ENCODE measurements at regions not wholly inside any gene's neighbourhood (a gene's known extent, or its start where the extent isn't known, plus 50 kb on each side); places are given as distances from the start of the nearest gene placed in this dataset.

GRCh38 chr1:82177192-82177591, 376.5 kb downstream of the ADGRL2 start:
- H3K27ac ChIP-seq: no peak overlapping the region
- no peaks in the 10 kb centered on the region for H3K4me1 ChIP-seq
- intact Hi-C loops (cut with DNase I): no loop called here
- H3K9me3 ChIP-seq: no peaks in the 10 kb centered on the region
- ATAC-seq: no peak
- TF ChIP-seq CTCF (IDR thresholded peaks at IDR 0.05): no peak
- no peaks in the 10 kb centered on the region for H3K36me3 ChIP-seq
- H3K4me3 ChIP-seq: no peak overlapping the region
- peak in 1 of 4 donors; percentile 7 for DNase-seq
- H3K27me3 ChIP-seq: no peaks in the 10 kb centered on the region

- intact Hi-C loops (cut with DNase I): no loop called here
- no peak for ATAC-seq
- no peaks in the 10 kb centered on the region for H3K36me3 ChIP-seq
These were observed 371.2 kb downstream of the ADGRL2 start for GRCh38 chr1:82171955-82172354.

GRCh38 chr1:82168482-82168881, 367.7 kb downstream of the ADGRL2 start:
- ATAC-seq (no peak), DNase-seq (no peak)
- intact Hi-C loops (cut with DNase I): no loop called here
- Histone ChIP-seq H3K9me3 (no peaks in the 10 kb centered on the region), H3K4me1 (no peaks in the 10 kb centered on the region), H3K36me3 (no peaks in the 10 kb centered on the region), H3K27ac (no peak overlapping the region), H3K4me3 (no peak overlapping the region), H3K27me3 (no peaks in the 10 kb centered on the region)
- no peak for TF ChIP-seq CTCF (IDR thresholded peaks at IDR 0.05)

More at GRCh38 chr1:82171955-82172354, 371.2 kb downstream of the ADGRL2 start:
- no peak overlapping the region for H3K4me3 ChIP-seq
- DNase-seq: no peak
- no peaks in the 10 kb centered on the region for H3K4me1 ChIP-seq
- TF ChIP-seq CTCF (IDR thresholded peaks at IDR 0.05): no peak
- no peaks in the 10 kb centered on the region for H3K9me3 ChIP-seq
- H3K27me3 ChIP-seq: no peaks in the 10 kb centered on the region
- no peak overlapping the region for H3K27ac ChIP-seq

- H3K9me3 ChIP-seq: no peaks in the 10 kb centered on the region
- ATAC-seq (no peak), DNase-seq (no peak)
- intact Hi-C loops (cut with DNase I): no loop called here
- H3K27ac ChIP-seq: no peak overlapping the region
- H3K4me3 ChIP-seq: no peak overlapping the region
- H3K4me1 ChIP-seq: peaks cover 0 to 6% of the 10 kb centered on the region in 2 donors
- no peaks in the 10 kb centered on the region for H3K36me3 ChIP-seq
- H3K27me3 ChIP-seq: no peaks in the 10 kb centered on the region
- TF ChIP-seq CTCF (IDR thresholded peaks at IDR 0.05): no peak
These were observed 364.6 kb downstream of the ADGRL2 start for GRCh38 chr1:82165304-82165703.

GRCh38 chr1:82162486-82163420, 362.0 kb downstream of the ADGRL2 start:
- Histone ChIP-seq H3K4me3 (no peak overlapping the region), H3K4me1 (peaks cover 0 to 6% of the 10 kb centered on the region in 2 donors), H3K36me3 (no peaks in the 10 kb centered on the region), H3K9me3 (no peaks in the 10 kb centered on the region), H3K27me3 (no peaks in the 10 kb centered on the region), H3K27ac (peak overlapping the region in 1 of 2 donors; percentile 14)
- TF ChIP-seq CTCF (IDR thresholded peaks at IDR 0.05): no peak
- intact Hi-C loops (cut with DNase I): no loop called here
- ATAC-seq (peak; percentile 77), DNase-seq (peak in 1 of 4 donors; percentile 14)

Data from left lung (tissue), 4 donors.